Bone marrow (tissue), 2 donors: ENCODE measurements at regions not wholly inside any gene's neighbourhood (a gene's known extent, or its start where the extent isn't known, plus 50 kb on each side); places are given as distances from the start of the nearest gene placed in this dataset.
"Not testable (repeated sequence)": the region's sequence is repeated elsewhere in the genome, so short reads cannot be mapped to it uniquely, and the experiment has no call there.

Source experiments
- DNase-seq, 2 donors: peaks; one replicate each; lab custom pipeline; 2025; lab: John Stamatoyannopoulos, UW

GRCh38 chr14:61602003-61602732 lies 93.1 kb upstream of the HIF1A start:
- peak in 1 of 2 donors; percentile 43 for DNase-seq

- no peak for DNase-seq
These were observed 92.6 kb upstream of the HIF1A start for GRCh38 chr14:61602733-61603077.

GRCh38 chr14:61603736-61604135 lies 91.6 kb upstream of the HIF1A start:
- DNase-seq: no peak

- peak in 1 of 2 donors; percentile 86 for DNase-seq
These were observed 87.6 kb upstream of the HIF1A start for GRCh38 chr14:61607570-61608244.

GRCh38 chr14:61608245-61609165 lies 86.8 kb upstream of the HIF1A start:
- no peak for DNase-seq

- DNase-seq: no peak
These were observed 86.0 kb upstream of the HIF1A start for GRCh38 chr14:61609191-61609843.

GRCh38 chr14:61609884-61610283 lies 85.4 kb upstream of the HIF1A start:
- DNase-seq: no peak

GRCh38 chr14:61610900-61611299 lies 84.4 kb upstream of the HIF1A start:
- no peak for DNase-seq

- no peak for DNase-seq
These were observed 83.3 kb upstream of the HIF1A start for GRCh38 chr14:61611880-61612630.

GRCh38 chr14:61613006-61613405 lies 82.3 kb upstream of the HIF1A start:
- DNase-seq: not testable (repeated sequence)

GRCh38 chr14:61614693-61615092 lies 80.6 kb upstream of the HIF1A start:
- DNase-seq: no peak

- no peak for DNase-seq
These were observed 79.4 kb upstream of the HIF1A start for GRCh38 chr14:61615743-61616523.

- DNase-seq: no peak
These were observed 78.7 kb upstream of the HIF1A start for GRCh38 chr14:61616524-61617185.

GRCh38 chr14:61618448-61618847 lies 76.9 kb upstream of the HIF1A start:
- DNase-seq: no peak

- DNase-seq: no peak
These were observed 75.8 kb upstream of the HIF1A start for GRCh38 chr14:61619494-61619893.

- DNase-seq: peak in 1 of 2 donors; percentile 77
These were observed 75.0 kb upstream of the HIF1A start for GRCh38 chr14:61620130-61620946.

GRCh38 chr14:61621444-61621843 lies 73.9 kb upstream of the HIF1A start:
- no peak for DNase-seq

- no peak for DNase-seq
These were observed 73.3 kb upstream of the HIF1A start for GRCh38 chr14:61622051-61622450.

- no peak for DNase-seq
These were observed 71.4 kb upstream of the HIF1A start for GRCh38 chr14:61623927-61624326.
